Skeletal muscle satellite cell (primary cell): ENCODE measurements at regions not wholly inside any gene's neighbourhood (a gene's known extent, or its start where the extent isn't known, plus 50 kb on each side); places are given as distances from the start of the nearest gene placed in this dataset.

Experiments used
- H3K27me3 ChIP-seq: 2 replicates; pipeline ENCODE4 v1.7.0; 2013; ENCODE audit warnings: low read length; ENCODE audit not compliant: control insufficient read depth, insufficient read depth
- H3K36me3 ChIP-seq: 2 replicates; pipeline ENCODE4 v1.7.0; 2013; ENCODE audit warnings: mild to moderate bottlenecking, control low read depth, low read length; ENCODE audit not compliant: insufficient read depth
- H3K4me1 ChIP-seq: 2 replicates; pipeline ENCODE4 v1.7.0; 2013; ENCODE audit warnings: low read length; ENCODE audit not compliant: control insufficient read depth, insufficient read depth
- H3K4me2 ChIP-seq: 2 replicates; pipeline ENCODE4 v1.7.0; 2013; ENCODE audit warnings: mild to moderate bottlenecking, low read length
- H3K4me3 ChIP-seq: 2 replicates; pipeline ENCODE4 v1.7.0; 2013; ENCODE audit warnings: low read length
- H3K9ac ChIP-seq: 2 replicates; pipeline ENCODE4 v1.7.0; 2013; ENCODE audit warnings: mild to moderate bottlenecking, low read depth, low read length, moderate library complexity
- H3K9me3 ChIP-seq: replicated peaks from 2 replicates; pipeline ENCODE4 v1.7.0; 2013; ENCODE audit warnings: mild to moderate bottlenecking, control low read depth, low read length

- no peaks in the 10 kb centered on the region for H3K9me3 ChIP-seq
- no peaks in the 10 kb centered on the region for H3K36me3 ChIP-seq
- H3K9ac ChIP-seq = no peak overlapping the region
- H3K4me3 ChIP-seq = no peak overlapping the region
- H3K4me2 ChIP-seq = no peak overlapping the region
- H3K4me1 ChIP-seq = no peaks in the 10 kb centered on the region
- no peaks in the 10 kb centered on the region for H3K27me3 ChIP-seq
Measured at GRCh38 chr20:52321396-52321795, 129.8 kb upstream of the ZFP64 start.

GRCh38 chr20:52318651-52319050 is 127.1 kb upstream of the ZFP64 start:
- H3K9ac ChIP-seq = no peak overlapping the region
- no peaks in the 10 kb centered on the region for H3K36me3 ChIP-seq
- no peak overlapping the region for H3K4me3 ChIP-seq
- H3K9me3 ChIP-seq = no peaks in the 10 kb centered on the region
- H3K4me2 ChIP-seq = no peak overlapping the region
- H3K4me1 ChIP-seq = no peaks in the 10 kb centered on the region
- peaks cover 3% of the 10 kb centered on the region for H3K27me3 ChIP-seq

GRCh38 chr20:52313341-52313963 is 121.9 kb upstream of the ZFP64 start:
- Histone ChIP-seq H3K9ac (no peak overlapping the region), H3K4me3 (no peak overlapping the region), H3K4me2 (no peak overlapping the region), H3K9me3 (no peaks in the 10 kb centered on the region), H3K4me1 (no peaks in the 10 kb centered on the region), H3K36me3 (no peaks in the 10 kb centered on the region), H3K27me3 (peaks cover 7% of the 10 kb centered on the region)

DNA sequence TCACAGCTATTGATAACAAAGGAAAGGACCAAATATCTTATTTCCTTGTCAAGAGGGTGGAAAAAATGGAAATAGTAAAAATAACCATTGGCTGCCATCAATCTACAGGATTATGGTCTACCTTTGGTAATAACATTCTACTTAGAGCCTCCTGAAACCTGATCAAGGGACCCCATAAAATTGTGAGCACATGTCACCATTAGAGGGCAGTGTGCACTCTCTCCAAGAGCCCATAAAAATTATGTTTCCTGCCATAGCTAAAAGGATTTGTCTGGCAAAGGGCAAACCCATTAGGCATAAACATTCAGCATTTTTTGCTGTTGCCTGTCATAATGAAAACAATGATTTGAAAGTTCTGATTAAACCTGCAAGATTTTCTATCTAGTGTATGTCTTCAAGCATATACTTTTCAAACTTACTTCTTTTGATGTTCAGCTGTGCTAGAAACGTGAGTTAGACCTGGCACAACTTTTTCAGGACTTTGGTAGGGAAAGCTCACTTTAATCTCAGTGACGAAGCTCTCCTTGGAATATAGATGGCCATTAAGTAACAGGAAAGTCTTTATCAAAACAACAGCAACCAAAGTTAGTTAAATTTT is 120.7 kb upstream of the ZFP64 start:
- Histone ChIP-seq H3K4me2 (no peak overlapping the region), H3K9me3 (no peaks in the 10 kb centered on the region), H3K27me3 (peaks cover 7% of the 10 kb centered on the region), H3K36me3 (no peaks in the 10 kb centered on the region), H3K9ac (no peak overlapping the region), H3K4me1 (no peaks in the 10 kb centered on the region), H3K4me3 (no peak overlapping the region)

DNA sequence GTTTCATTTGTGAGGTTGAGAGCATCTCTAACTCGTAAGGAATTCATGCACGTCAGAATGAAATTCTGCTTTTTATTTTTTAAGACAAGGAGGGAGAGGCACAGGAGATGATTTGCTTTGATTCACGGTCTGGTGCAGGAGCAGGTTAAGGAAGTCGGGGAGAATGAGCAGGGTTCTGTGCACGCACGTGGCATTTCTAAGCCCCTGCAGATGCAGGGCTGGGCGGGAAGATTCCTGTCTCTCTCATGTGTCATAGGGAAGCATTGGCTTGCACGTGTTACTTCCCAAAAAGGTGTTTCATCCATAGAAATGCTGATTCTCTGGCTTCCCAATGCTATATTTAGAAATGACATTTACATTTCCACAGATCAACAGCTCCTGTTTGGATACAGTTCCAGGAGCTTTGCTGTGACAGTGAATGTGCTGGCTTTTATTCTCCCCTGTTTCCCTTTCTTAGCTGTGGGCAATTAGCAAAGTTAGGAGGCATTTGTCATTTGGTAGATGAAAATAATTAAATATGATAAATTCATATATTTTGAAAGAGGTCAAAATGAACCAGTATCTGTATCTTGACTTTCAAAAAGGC is 119.7 kb upstream of the ZFP64 start:
- Histone ChIP-seq H3K9me3 (no peaks in the 10 kb centered on the region), H3K4me3 (no peak overlapping the region), H3K27me3 (peaks cover 7% of the 10 kb centered on the region), H3K4me1 (no peaks in the 10 kb centered on the region), H3K4me2 (no peak overlapping the region), H3K9ac (no peak overlapping the region), H3K36me3 (no peaks in the 10 kb centered on the region)

GRCh38 chr20:52309181-52309580 is 117.6 kb upstream of the ZFP64 start:
- peaks cover 7% of the 10 kb centered on the region for H3K27me3 ChIP-seq
- no peaks in the 10 kb centered on the region for H3K36me3 ChIP-seq
- no peak overlapping the region for H3K4me2 ChIP-seq
- H3K9ac ChIP-seq = no peak overlapping the region
- no peaks in the 10 kb centered on the region for H3K9me3 ChIP-seq
- no peaks in the 10 kb centered on the region for H3K4me1 ChIP-seq
- no peak overlapping the region for H3K4me3 ChIP-seq

GRCh38 chr20:52306477-52306876 is 114.9 kb upstream of the ZFP64 start:
- Histone ChIP-seq H3K36me3 (no peaks in the 10 kb centered on the region), H3K27me3 (peaks cover 11% of the 10 kb centered on the region), H3K4me2 (no peak overlapping the region), H3K4me1 (no peaks in the 10 kb centered on the region), H3K9ac (no peak overlapping the region), H3K4me3 (no peak overlapping the region), H3K9me3 (no peaks in the 10 kb centered on the region)

DNA sequence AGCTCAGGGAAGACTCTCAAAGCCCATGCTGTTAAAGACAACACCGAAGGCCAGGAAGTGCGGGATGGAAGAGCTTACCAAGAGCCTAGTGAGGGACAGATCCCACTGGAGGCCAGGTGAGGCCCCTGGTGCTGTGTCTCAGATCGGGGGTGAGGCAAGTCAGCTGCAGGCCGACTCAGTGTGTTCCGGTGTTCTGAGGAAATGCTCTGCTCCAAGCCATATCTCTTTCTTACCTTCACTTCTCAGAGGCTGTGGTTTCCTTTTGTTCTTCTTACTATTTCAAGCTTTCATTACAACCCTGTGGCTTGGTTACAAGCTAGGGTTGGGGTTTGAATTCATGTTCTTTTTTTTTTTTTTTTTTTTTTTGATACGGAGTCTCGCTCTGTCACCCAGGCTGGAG is 114.3 kb upstream of the ZFP64 start:
- Histone ChIP-seq H3K27me3 (peaks cover 7% of the 10 kb centered on the region), H3K36me3 (no peaks in the 10 kb centered on the region), H3K4me2 (no peak overlapping the region), H3K9me3 (no peaks in the 10 kb centered on the region), H3K9ac (no peak overlapping the region), H3K4me3 (no peak overlapping the region), H3K4me1 (no peaks in the 10 kb centered on the region)

DNA sequence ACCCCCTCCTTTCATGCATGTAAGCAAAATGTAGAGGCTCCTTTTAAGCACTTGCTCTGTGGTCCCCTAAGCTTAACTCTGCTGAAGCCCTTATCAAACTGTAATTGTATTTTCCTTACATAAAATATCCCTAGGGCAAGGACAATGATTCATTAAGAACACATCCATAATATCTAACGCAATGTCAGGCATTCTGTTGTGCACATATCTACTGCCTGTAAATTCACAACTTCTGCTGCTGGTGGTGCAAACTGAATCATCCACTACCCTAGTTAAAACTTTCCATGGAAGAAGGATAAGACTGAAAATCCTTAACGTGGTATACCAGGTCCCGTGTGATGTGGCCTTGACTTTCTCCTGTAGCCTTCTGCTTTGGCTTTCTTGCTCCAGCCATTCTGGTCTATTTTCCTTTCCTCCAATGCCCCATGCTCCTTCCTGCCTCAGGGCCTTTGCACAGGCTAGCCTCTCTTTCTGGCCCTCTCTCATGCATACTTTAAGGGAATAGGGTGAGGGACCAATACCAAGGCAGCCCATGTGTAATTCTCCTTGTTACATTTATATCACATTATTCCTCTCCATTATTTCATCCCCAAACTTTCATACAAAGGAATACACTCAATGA is 113.6 kb upstream of the ZFP64 start:
- Histone ChIP-seq H3K36me3 (no peaks in the 10 kb centered on the region), H3K4me3 (no peak overlapping the region), H3K27me3 (peaks cover 7% of the 10 kb centered on the region), H3K4me2 (no peak overlapping the region), H3K9me3 (no peaks in the 10 kb centered on the region), H3K4me1 (no peaks in the 10 kb centered on the region), H3K9ac (no peak overlapping the region)

DNA sequence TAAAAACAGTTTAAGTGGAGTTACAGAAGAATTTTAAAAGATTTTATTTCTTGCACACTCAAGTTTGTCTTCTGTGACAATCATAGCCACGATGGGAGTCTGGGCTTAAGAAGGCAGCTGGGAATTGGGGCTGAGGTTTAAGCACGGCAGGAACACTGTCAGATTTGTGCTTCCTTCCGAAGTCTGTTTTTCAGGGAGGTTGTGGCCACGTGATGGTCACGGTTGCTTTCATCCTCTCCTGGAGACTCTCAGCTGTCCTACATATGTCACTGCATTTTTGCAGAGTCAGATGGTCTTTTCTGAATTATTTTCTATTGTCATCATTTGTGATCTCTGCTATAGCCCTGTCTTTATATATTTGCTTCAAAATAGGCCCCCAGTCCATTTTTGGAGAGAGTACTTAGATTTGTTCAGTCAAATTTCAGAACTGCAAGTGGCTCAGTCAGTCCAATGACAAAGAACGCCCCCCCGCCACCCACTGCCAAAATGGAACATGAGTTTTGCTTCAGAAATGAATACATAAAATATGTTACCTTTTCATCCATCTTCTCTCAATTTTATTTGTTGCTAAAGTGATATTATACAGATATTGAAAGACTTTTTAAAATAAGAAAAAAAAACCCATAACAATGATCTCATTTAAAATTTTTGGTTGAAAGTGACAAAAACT is 111.8 kb upstream of the ZFP64 start:
- H3K9me3 ChIP-seq = no peaks in the 10 kb centered on the region
- H3K4me1 ChIP-seq = no peaks in the 10 kb centered on the region
- no peak overlapping the region for H3K4me3 ChIP-seq
- no peaks in the 10 kb centered on the region for H3K36me3 ChIP-seq
- no peak overlapping the region for H3K4me2 ChIP-seq
- no peak overlapping the region for H3K9ac ChIP-seq
- peaks cover 7% of the 10 kb centered on the region for H3K27me3 ChIP-seq

DNA sequence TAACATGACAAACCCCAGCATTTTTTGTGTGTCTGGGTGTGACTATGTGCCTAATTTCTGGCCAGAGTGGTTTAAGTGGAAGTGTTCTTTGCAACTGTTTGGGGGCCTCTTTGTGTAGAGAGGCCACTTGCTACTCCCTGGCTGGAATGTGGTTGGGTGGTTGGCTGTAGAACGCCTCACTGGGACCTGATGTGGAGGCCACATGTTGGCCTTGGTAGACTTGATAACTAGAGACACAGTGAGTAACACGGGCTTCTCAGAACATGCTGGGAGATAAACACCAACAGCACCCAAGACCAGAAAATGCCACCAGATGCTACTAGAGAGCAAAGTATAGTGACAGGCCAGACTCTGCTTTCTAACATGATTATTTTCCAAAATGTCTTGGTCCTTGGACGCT is 111.2 kb upstream of the ZFP64 start:
- H3K9ac ChIP-seq = no peak overlapping the region
- H3K4me1 ChIP-seq = no peaks in the 10 kb centered on the region
- no peak overlapping the region for H3K4me3 ChIP-seq
- no peaks in the 10 kb centered on the region for H3K9me3 ChIP-seq
- H3K27me3 ChIP-seq = peaks cover 7% of the 10 kb centered on the region
- no peaks in the 10 kb centered on the region for H3K36me3 ChIP-seq
- H3K4me2 ChIP-seq = no peak overlapping the region
